Gastrocnemius medialis (tissue), 4 donors: ENCODE measurements at regions not wholly inside any gene's neighbourhood (a gene's known extent, or its start where the extent isn't known, plus 50 kb on each side); places are given as distances from the start of the nearest gene placed in this dataset.

Experiments used
- CTCF ChIP-seq, 5 experiments: fragments of 450-650 bp in 3 of 5; fragments of 200-600 bp in 2 of 5; sonication (generic) in 2 of 5; IDR thresholded peaks in 4 of 5; conservative IDR thresholded peaks in 1 of 5; 1 replicate in 4 of 5; 2 replicates in 1 of 5; pipeline ENCODE4 v1.5.1; 2016 to 2019; ENCODE audit warnings: antibody characterized with exemption in 5 of 5, mild to moderate bottlenecking in 3 of 5, moderate library complexity in 3 of 5
- POLR2A ChIP-seq, 2 donors: fragments of 450-650 bp; IDR thresholded peaks; one replicate each; pipeline ENCODE4 v1.6.1; 2017; ENCODE audit warnings: antibody characterized with exemption in 2 of 2, mild to moderate bottlenecking in 2 of 2, moderate library complexity in 2 of 2

- TF ChIP-seq CTCF (IDR thresholded peaks at IDR 0.05 in 4 of 5, conservative IDR thresholded peaks at IDR 0.05 in 1 of 5) = no peak
- no peak for TF ChIP-seq POLR2A (IDR thresholded peaks at IDR 0.05)
Observed at GRCh38 chr10:63812501-63812900, 291.3 kb downstream of the REEP3 start.
